Endodermal cell (in vitro differentiated cells): ENCODE measurements at regions not wholly inside any gene's neighbourhood (a gene's known extent, or its start where the extent isn't known, plus 50 kb on each side); places are given as distances from the start of the nearest gene placed in this dataset.

Experiments
- DNase-seq: peaks from one replicate; pipeline ENCODE4 v3.0.0-alpha.2; 2017
- H3K27ac ChIP-seq: 2 replicates; pipeline ENCODE4 v1.5.1; 2013; ENCODE audit warnings: mild to moderate bottlenecking, low read depth, low read length, moderate library complexity
- H3K27me3 ChIP-seq: 2 replicates; pipeline ENCODE4 v1.6.1; 2013; ENCODE audit warnings: mild to moderate bottlenecking, low read length, moderate library complexity; ENCODE audit not compliant: insufficient read depth, control insufficient read depth, poor library complexity, severe bottlenecking
- H3K36me3 ChIP-seq: 2 replicates; pipeline ENCODE4 v1.7.0; 2013; ENCODE audit warnings: mild to moderate bottlenecking, low read length, moderate library complexity; ENCODE audit not compliant: control insufficient read depth, insufficient read depth
- H3K4me1 ChIP-seq: one replicate; pipeline ENCODE4 v1.7.0; 2013; ENCODE audit warnings: low read length; ENCODE audit not compliant: control insufficient read depth, insufficient read depth
- H3K4me3 ChIP-seq: 2 replicates; pipeline ENCODE4 v1.5.1; 2013; ENCODE audit warnings: mild to moderate bottlenecking, low read length, moderate library complexity
- H3K9ac ChIP-seq: 2 replicates; pipeline ENCODE4 v1.6.1; 2013; ENCODE audit warnings: mild to moderate bottlenecking, low read length, moderate library complexity; ENCODE audit not compliant: poor library complexity, severe bottlenecking; ENCODE audit errors: extremely low read depth
- H3K9me3 ChIP-seq: 2 replicates; pipeline ENCODE4 v1.6.1; 2013; ENCODE audit warnings: mild to moderate bottlenecking, low read length, moderate library complexity; ENCODE audit not compliant: control insufficient read depth
- H3K27ac Mint-ChIP-seq: 2 replicates; pipeline ENCODE4 v1.8.0; 2020; ENCODE audit warnings: mixed read lengths
- H3K27me3 Mint-ChIP-seq: 2 replicates; pipeline ENCODE4 v1.8.0; 2021; ENCODE audit warnings: mild to moderate bottlenecking, mixed read lengths; ENCODE audit not compliant: insufficient read depth
- H3K36me3 Mint-ChIP-seq: 2 replicates; pipeline ENCODE4 v1.8.0; 2020; ENCODE audit warnings: low read depth, mixed read lengths
- H3K4me1 Mint-ChIP-seq: 2 replicates; pipeline ENCODE4 v1.8.0; 2020; ENCODE audit warnings: mixed read lengths
- H3K4me3 Mint-ChIP-seq: 2 replicates; pipeline ENCODE4 v1.8.0; 2020; ENCODE audit warnings: mild to moderate bottlenecking, moderate library complexity, mixed read lengths
- H3K9me3 Mint-ChIP-seq: 2 replicates; pipeline ENCODE4 v1.8.0; 2020; ENCODE audit warnings: mild to moderate bottlenecking, mixed read lengths
- CTCF ChIP-seq: fragments of 200-600 bp; sonication (generic); conservative IDR thresholded peaks from 2 replicates; pipeline ENCODE4 v1.5.0; 2021; ENCODE audit warnings: antibody characterized with exemption, mild to moderate bottlenecking
- WGBS, 2 experiments: methylation state at CpG; one replicate each; pipeline versions ENCODE4 v1.1.5 to v1.1.7; 2013; ENCODE audit warnings: missing lambda C conversion rate in 2 of 2, mixed read lengths in 1 of 2; ENCODE audit not compliant: insufficient coverage in 1 of 2, insufficient read length in 1 of 2; 5-methylcytosine and 5-hydroxymethylcytosine counted together

DNA sequence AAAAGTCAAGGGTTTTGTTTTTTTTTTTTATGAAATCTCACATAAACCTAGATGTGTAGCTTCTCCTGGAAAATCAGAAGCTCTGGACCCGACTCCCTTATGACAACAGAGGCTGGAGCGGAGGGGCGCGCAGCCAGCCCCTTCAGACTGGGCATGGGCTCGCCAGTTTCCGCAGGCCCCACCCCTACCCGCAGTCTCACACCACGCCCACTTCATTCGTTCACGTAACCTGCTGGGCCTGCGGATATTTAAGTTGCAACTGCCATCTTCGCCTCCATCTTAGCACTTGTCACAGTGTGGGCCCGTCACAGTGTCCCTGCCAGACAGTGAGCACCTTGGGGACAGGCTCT is 111.7 kb upstream of the PTPN1 start:
- no peaks in the 10 kb centered on the region for H3K4me1 ChIP-seq
- TF ChIP-seq CTCF, result no peak
- H3K36me3 ChIP-seq, result no peaks in the 10 kb centered on the region
- peaks cover 11% of the 10 kb centered on the region for H3K4me1 Mint-ChIP-seq
- no peaks in the 10 kb centered on the region for H3K9me3 ChIP-seq
- no peak overlapping the region for H3K4me3 Mint-ChIP-seq
- DNase-seq, result no peak
- H3K27me3 ChIP-seq, result no peaks in the 10 kb centered on the region
- no peak overlapping the region for H3K27ac Mint-ChIP-seq
- no peaks in the 10 kb centered on the region for H3K9me3 Mint-ChIP-seq
- no peak overlapping the region for H3K4me3 ChIP-seq
- 84% methylated on average over 12 to 13 of the region's 13 CpGs for WGBS, 2 experiments
- H3K36me3 Mint-ChIP-seq, result no peaks in the 10 kb centered on the region
- no peak overlapping the region for H3K27ac ChIP-seq
- H3K9ac ChIP-seq, result no peak overlapping the region
- H3K27me3 Mint-ChIP-seq, result no peaks in the 10 kb centered on the region

- Histone ChIP-seq H3K4me1 (no peaks in the 10 kb centered on the region), H3K36me3 (no peaks in the 10 kb centered on the region), H3K4me3 (no peak overlapping the region), H3K27me3 (no peaks in the 10 kb centered on the region), H3K9me3 (no peaks in the 10 kb centered on the region), H3K9ac (no peak overlapping the region), H3K27ac (no peak overlapping the region)
- H3K4me1 Mint-ChIP-seq, result peaks cover 11% of the 10 kb centered on the region
- H3K27me3 Mint-ChIP-seq, result no peaks in the 10 kb centered on the region
- no peak for TF ChIP-seq CTCF
- no peak for DNase-seq
- H3K9me3 Mint-ChIP-seq, result no peaks in the 10 kb centered on the region
- H3K27ac Mint-ChIP-seq, result no peak overlapping the region
- no peak overlapping the region for H3K4me3 Mint-ChIP-seq
- H3K36me3 Mint-ChIP-seq, result no peaks in the 10 kb centered on the region
- 85 to 90% methylated on average over 12 to 20 of the region's 20 CpGs for WGBS, 2 experiments
These were observed 111.2 kb upstream of the PTPN1 start for GRCh38 chr20:50398821-50399554.

- Mint-ChIP-seq H3K27ac (no peak overlapping the region), H3K36me3 (no peaks in the 10 kb centered on the region), H3K4me3 (no peak overlapping the region), H3K27me3 (no peaks in the 10 kb centered on the region), H3K4me1 (peaks cover 11% of the 10 kb centered on the region), H3K9me3 (no peaks in the 10 kb centered on the region)
- H3K4me1 ChIP-seq, result no peaks in the 10 kb centered on the region
- no peaks in the 10 kb centered on the region for H3K36me3 ChIP-seq
- no peak for DNase-seq
- no peak overlapping the region for H3K9ac ChIP-seq
- H3K27ac ChIP-seq, result no peak overlapping the region
- TF ChIP-seq CTCF, result no peak
- H3K4me3 ChIP-seq, result no peak overlapping the region
- no peaks in the 10 kb centered on the region for H3K27me3 ChIP-seq
- 93% methylated on average over 7 to 9 of the region's 9 CpGs for WGBS, 2 experiments
- no peaks in the 10 kb centered on the region for H3K9me3 ChIP-seq
These were observed 110.6 kb upstream of the PTPN1 start for GRCh38 chr20:50399555-50399916.
